NCI-H2227 (cell line): ENCODE measurements at regions not wholly inside any gene's neighbourhood (a gene's known extent, or its start where the extent isn't known, plus 50 kb on each side); places are given as distances from the start of the nearest gene placed in this dataset.
"Not testable (repeated sequence)": the region's sequence is repeated elsewhere in the genome, so short reads cannot be mapped to it uniquely, and the experiment has no call there.

ENCODE experiments used
- DNase-seq: peaks from one replicate; lab custom pipeline; 2025; ENCODE audit not compliant: unreplicated experiment; lab: John Stamatoyannopoulos, UW

GRCh38 chr7:146057958-146058357 lies 58.6 kb upstream of the CNTNAP2 start:
- DNase-seq = no peak

DNA sequence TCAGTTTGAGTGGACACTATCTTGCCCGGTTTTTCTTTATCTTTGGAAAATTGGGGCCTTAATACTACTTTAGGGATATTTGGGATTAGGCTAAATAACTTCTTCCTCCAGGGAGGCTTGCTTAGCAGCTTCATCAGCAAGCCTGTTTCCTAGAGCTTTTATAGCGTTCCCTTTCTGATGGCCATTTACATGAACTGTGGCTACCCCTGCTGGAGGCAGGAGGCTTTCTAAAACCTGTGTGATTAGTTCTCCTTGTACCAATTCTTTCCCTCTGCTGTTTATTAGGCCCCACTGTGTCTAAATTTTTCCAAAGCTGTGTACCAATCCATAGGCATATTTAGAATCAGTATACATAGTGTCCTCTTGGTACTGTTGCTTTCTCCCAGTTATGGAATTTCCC lies 61.7 kb upstream of the CNTNAP2 start:
- DNase-seq = no peak

- no peak for DNase-seq
Observed at GRCh38 chr7:146053492-146053891, 63.1 kb upstream of the CNTNAP2 start.

DNA sequence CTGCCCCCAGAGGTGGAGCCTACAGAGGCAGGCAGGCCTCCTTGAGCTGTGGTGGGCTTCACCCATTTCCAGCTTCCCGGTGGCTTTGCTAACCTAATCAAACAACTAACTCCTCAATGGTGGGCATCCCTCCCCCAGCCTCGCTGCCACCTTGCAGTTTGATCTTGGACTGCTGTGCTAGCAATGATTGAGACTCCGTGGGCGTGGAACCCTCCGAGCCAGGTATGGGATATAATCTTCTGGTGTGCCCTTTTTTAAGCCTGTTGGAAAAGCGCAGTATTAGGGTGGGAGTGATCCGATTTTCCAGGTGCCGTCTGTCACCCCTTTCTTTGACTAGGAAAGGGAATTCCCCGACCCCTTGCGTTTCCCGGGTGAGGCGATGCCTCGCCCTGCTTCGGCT lies 73.3 kb upstream of the CNTNAP2 start:
- DNase-seq = not testable (repeated sequence)

GRCh38 chr7:146028251-146028750 lies 88.3 kb upstream of the CNTNAP2 start:
- no peak for DNase-seq

DNA sequence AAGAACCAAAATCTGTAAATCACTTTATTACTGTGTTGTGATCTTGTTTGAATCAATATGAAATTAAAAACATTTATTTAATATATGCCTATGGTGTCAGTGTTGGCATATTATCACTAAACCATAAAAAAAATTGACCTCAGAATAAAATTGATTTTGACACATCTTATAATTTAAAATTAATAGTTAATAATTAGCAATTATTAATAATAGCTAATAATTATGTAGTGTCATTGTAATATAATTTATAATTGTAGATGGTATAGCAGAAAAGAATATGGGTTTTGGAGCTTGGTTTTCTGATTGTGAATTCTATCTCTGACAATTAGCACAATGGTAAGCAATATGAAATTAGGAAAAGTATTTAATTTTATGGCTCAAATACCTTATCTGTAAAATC lies 89.4 kb upstream of the CNTNAP2 start:
- DNase-seq = no peak

DNA sequence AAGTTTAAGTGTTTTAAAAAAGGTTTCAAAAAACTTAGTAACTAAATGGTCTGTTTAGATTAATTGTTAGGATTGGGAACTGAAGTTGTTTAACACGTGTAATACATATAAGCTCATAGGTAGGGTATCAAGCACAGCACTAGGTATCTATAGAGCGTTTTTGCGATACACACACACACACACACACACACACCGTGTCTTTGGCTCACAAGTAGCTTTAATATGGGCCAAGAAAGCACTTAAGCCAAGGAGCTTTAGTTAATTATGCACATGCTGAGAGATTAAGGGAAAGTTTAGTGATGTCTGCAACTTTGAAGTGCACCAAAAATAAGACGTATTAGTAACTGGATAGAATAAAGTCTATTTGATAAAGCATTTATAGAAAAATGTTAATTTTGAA lies 93.8 kb upstream of the CNTNAP2 start:
- DNase-seq = no peak

DNA sequence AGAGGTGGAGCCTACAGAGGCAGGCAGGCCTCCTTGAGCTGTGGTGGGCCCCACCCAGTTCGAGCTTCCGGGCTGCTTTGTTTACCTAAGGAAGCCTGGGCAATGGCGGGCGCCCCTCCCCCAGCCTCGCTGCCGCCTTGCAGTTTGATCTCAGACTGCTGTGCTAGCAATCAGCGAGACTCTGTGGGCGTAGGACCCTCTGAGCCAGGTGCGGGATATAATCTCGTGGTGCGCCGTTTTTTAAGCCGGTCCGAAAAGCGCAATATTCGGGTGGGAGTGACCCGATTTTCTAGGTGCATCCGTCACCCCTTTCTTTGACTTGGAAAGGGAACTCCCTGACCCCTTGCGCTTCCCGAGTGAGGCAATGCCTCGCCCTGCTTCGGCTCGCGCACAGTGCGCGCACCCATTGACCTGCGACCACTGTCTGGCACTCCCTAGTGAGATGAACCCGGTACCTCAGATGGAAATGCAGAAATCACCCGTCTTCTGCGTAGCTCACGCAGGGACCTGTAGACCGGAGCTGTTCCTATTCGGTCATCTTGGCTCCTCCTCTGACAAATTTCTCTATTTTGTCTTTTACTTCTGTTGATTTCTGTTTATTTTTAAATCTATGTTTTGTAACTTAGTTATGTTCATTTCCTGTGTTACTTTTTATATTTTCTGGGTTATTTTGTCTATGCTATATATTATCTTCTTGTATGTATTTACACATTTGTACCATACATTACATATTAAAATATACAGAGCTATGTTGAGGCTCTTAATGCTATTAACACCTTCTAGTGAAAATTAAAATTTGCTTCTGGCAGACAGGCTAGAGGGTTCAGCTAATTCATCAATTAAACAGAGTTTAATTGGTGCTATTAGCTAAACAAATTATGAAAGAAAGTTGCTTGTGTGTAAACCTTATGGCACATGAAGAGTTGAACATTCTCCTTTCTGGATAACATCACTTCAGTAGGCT lies 97.3 kb upstream of the CNTNAP2 start:
- not testable (repeated sequence) for DNase-seq

DNA sequence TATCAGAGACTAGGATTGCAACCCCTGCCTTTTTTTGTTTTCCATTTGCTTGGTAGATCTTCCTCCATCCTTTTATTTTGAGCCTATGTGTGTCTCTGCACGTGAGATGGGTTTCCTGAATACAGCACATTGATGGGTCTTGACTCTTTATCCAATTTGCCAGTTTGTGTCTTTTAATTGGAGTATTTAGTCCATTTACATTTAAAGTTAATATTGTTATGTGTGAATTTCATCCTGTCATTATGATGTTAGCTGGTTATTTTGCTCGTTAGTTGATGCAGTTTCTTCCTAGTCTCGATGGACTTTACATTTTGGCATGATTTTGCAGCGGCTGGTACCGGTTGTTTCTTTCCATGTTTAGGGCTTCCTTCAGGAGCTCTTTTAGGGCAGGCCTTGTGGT lies 99.2 kb upstream of the CNTNAP2 start:
- DNase-seq = not testable (repeated sequence)

- not testable (repeated sequence) for DNase-seq
Observed at GRCh38 chr7:146014154-146014553, 102.4 kb upstream of the CNTNAP2 start.

DNA sequence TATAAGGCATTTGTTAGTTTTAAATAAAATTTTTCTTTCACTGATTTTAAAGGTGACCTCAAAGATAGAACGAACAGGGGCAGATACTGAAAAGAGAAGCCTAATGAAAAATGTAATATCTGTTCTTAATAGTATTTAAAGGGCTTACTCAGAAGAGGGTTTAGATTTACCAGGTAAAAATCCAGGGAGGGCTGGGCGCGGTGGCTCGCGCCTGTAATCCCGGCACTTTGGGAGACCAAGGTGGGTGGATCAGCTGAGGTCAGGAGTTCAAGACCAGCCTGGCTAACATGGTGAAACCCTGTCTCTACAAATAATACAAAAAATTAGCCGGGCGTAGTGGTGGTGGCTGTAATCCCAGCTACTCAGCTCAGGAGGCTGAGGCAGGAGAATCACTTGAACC lies 108.3 kb upstream of the CNTNAP2 start:
- no peak for DNase-seq

- DNase-seq = no peak
Observed at GRCh38 chr7:146004805-146005204, 111.8 kb upstream of the CNTNAP2 start.

DNA sequence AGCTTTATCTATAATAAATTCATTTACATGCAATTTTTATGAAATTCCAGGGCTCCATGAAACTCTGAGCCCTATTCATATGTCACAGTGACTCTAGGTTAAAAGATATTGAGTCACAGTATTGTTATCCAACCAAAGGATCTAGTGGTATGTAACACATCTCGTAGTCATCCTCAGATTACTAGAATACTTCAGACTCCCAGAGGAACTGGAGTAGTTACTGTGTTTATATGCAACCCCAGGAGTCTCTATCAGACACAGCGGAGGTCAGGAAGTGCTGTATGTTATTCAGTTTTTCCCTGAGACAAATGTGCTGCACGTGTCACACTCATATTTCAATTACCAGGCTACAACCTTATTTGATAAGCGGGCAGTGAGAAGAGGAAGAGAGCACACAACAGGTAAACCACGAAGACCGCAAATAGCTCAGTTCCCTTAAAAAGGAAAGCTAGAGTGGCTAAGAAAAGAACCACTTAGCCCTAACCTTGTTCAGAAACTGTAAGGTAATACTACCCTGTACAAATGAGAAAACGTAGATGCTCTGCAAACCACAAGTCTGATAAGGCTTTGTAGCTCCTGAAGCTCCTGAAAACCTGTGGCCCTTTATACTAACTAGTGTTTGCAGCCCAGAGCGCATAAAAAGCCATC lies 114.0 kb upstream of the CNTNAP2 start:
- DNase-seq = no peak

- no peak for DNase-seq
Observed at GRCh38 chr7:146002008-146002407, 114.6 kb upstream of the CNTNAP2 start.

GRCh38 chr7:146000882-146001281 lies 115.7 kb upstream of the CNTNAP2 start:
- no peak for DNase-seq

DNA sequence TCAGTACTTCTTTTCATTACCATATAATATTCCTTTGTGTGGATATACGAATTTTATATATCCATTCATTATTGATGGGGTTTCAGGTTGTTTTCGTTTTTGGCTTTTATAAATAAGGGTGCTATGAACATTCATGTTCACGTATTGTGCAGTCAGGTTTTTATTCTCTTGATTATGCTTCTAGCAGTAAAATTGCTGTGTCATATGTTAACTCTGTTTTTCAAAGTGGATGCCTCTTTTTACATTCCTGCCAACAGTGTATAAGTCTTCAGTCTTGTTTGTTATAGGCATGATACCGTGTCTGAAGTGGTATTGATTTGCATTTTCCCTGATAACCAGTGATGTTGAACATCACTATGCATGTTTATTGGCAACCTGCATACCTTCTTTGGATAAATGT lies 127.1 kb upstream of the CNTNAP2 start:
- DNase-seq = no peak

DNA sequence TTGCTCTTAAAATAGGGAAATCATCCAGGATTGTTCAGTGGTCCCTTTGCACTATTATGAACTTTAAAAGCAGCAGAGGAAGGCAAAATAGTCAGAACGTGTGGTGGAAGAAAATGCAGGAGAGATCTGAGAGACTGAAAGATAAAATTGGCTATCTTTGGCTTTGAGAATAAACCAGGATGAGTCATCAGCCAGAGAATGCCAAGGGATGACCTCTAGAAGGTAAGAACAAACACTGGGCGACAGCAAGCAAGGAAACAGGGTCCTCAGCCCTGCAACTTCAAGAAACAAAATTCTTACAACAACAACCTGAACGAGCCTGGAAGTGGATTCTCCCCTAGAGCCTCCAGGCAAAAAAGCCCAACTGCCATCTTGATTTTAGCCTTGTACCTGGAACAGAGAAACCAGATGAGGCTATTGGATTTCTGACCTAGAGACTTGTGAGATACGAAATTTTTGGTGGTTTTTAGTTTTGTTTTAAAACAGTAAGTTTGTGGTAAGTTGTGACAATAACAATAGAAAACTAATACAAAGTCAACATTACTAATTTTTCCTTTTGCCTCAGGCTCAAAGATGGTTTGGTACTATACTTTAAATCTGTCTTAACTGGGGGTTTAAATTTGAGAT lies 130.2 kb upstream of the CNTNAP2 start:
- no peak for DNase-seq

DNA sequence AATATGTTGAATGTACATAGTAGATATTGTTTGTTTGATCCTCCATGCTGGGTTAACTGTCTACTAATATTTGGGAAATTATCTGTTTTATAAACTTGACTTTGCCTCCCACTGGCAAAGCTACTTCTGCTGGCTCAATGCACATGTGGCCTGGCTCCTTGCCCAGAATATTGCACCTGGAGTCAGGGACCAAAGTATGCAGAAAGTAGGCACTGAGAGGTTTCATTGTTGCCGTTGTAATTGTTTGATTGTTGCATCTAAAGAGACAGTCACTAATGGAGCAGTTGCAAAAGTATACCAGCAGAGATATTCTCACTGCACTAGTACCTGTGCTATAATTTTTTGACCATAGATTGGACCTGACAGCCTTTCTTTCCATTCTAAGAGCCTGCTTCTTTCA lies 137.8 kb upstream of the CNTNAP2 start:
- DNase-seq = peak; percentile 87

- no peak for DNase-seq
Observed at GRCh38 chr7:145959981-145960380, 156.6 kb upstream of the CNTNAP2 start.

DNA sequence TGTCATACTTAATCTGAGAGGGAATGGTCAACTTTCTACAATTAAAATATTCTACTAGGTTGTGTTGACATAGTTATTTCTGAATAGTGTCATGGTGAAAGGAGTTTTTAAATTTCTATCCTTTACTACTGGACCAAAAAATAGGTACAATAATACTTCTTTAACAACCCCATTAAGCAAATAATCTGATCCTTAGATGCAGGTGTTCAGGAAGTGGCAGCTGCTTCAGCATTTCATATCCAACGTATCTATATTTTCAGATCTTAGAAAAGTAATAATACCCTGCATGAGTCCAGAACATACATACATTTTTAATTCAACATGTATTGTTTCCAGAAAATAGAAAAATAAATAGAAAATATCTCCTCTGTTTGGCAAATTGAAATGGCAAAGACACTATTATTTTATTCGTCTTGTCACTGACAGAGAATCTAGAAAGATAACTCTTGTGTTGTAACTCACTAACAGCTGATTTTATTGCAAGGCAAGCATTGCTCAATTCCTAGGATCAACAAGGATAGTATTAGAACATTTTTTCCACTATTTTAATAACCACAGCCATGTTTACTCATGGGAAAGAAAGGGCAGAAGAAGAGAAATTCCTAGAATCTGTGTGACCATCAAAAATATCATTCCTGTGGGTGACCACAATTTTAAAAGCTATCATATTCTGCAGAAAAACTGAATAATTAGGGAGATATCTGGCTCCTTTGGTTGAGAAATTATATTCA lies 159.3 kb upstream of the CNTNAP2 start:
- DNase-seq = no peak

- no peak for DNase-seq
Observed at GRCh38 chr7:145951566-145951965, 165.0 kb upstream of the CNTNAP2 start.
